GM19025 (cell line): ENCODE measurements at regions not wholly inside any gene's neighbourhood (a gene's known extent, or its start where the extent isn't known, plus 50 kb on each side); places are given as distances from the start of the nearest gene placed in this dataset.

Experiments
- ATAC-seq: cut with Tn5 transposase; IDR thresholded peaks from one replicate; pipeline ENCODE4 v1.9.1; 2021; ENCODE audit warnings: mild to moderate bottlenecking, low read depth, moderate library complexity; ENCODE audit not compliant: unreplicated experiment

- no peak for ATAC-seq
These were observed 152.8 kb downstream of the BCL11A start for GRCh38 chr2:60400462-60401246.

DNA sequence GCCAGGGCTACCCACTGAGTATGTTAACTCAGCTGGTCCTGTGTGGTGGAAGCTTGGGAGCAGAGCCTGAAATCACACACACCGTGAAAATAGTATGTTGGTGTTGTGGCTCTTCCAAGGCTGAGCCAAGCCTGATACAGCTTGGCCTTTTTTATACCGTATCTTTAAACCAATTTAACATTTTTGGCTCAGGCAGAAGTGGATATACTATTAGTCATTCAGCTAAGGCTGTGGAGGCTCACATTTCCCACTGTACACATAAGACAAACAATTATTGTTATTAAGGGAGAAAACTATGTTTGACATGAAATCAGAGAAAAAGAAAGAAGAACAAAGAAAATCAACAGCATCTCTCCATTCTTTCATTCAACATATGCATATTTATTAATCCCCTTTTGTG lies 159.0 kb downstream of the BCL11A start:
- no peak for ATAC-seq

DNA sequence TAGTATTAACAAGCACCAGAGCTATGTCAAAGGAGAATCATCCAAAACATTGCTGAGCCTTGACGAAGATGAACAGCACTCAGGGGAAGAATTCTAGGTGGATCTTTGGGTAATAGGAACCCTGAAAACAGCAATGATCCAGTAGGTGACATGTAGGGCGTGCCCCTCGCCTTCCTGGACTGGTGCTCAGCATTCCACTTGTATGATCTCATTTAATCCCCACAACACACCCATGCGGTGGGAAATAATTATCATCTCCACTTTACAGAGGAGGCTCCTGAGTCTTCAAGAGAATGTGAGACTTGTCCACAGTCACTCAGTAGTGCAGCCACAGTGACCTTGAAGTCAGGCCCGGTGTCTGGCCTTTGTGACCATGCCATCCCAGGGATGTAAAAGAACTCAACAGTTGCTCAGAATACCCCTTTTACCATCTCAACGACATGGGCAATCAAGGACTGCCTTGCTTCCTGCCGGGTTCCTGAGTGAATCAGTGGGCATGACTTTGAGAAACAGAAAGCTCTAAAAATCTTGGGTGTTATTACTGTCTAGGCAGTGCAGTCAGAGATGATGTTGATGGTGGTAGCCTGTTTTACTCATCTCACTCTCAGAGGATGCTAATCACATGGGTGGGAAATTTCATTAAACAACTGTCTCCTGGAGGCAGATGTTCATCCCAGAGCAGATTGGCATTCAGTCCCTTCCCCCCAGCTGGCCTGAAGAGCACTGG lies 161.6 kb downstream of the BCL11A start:
- ATAC-seq = no peak

DNA sequence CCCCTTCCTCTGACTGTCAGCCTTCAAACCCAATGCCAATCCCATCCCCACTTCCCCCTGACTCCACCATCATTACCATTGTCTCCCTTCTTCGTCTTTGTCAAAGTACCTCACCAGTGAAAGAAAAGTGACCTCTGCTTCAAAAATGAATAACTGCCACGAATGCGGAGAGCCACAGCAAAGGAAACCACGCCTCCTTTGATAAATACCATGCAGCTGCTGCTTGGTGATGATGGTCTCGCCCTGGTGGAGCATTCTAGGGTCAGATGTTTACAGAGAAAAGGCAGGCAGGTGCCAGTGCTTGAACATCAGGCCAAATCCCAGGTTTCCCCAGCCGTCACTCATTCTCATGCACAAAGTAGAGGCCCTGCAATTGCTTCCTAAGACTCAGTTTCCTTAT lies 162.2 kb downstream of the BCL11A start:
- no peak for ATAC-seq

DNA sequence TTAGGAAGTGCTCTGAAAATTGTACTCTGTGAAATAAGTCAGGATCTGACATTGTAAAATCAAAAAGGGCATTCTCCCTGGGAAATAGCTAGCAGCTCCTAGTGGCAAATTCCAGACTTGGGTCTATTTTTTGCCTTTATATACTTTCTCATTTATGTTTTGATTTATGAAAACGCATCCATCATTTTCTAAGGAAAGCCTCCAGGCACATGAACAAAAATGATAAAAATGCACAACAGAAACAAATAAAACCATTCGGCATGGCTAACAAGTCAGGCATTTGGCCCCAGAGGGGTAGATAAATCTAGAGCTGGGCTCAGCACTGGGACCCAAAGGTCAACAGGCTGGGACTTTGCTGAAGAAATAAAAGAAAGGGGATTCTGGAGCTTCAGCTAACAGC lies 167.0 kb downstream of the BCL11A start:
- no peak for ATAC-seq

- no peak for ATAC-seq
These were observed 167.8 kb downstream of the BCL11A start for GRCh38 chr2:60385648-60386047.

GRCh38 chr2:60383401-60384143 lies 169.9 kb downstream of the BCL11A start:
- no peak for ATAC-seq

DNA sequence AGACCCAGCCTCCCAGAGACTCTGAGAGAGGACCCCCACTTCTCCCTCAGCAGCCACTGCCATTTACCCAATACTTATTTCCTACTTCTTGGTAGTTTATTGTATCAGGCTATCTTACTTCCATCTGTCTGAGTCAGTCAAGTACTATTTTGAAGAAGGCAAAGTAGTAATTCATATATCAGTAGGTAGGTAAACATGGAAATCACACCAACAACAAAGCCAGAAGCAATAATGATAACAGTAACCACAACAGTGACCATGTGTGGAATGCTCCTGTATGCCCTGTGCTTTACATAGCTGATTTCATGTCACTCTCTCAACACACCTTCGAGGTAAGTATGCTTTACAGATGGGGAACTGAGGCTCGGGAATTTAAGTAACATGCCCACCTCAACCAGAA lies 173.0 kb downstream of the BCL11A start:
- no peak for ATAC-seq

DNA sequence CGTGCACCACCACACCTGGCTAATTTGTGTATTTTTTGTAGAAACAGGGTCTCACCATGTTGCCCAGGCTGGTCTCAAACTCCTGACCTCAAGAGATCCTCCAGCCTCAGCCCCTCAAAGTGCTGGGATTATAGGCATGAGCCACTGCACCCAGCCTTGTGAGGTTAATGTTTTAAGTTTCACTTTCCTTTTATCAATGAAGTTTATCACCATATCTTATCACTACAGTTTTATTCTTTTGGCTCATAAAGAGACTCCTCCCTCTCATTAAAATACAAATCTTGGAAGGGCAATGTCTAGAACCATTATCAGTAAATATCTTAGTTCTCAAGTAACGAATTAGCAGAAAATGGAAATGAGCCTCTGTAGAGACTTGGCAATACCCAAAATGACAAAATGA lies 173.8 kb downstream of the BCL11A start:
- ATAC-seq = no peak

- ATAC-seq = no peak
These were observed 174.2 kb downstream of the BCL11A start for GRCh38 chr2:60379216-60379615.

GRCh38 chr2:60377825-60378224 lies 175.6 kb downstream of the BCL11A start:
- ATAC-seq = no peak

- no peak for ATAC-seq
These were observed 177.2 kb downstream of the BCL11A start for GRCh38 chr2:60376252-60376651.

DNA sequence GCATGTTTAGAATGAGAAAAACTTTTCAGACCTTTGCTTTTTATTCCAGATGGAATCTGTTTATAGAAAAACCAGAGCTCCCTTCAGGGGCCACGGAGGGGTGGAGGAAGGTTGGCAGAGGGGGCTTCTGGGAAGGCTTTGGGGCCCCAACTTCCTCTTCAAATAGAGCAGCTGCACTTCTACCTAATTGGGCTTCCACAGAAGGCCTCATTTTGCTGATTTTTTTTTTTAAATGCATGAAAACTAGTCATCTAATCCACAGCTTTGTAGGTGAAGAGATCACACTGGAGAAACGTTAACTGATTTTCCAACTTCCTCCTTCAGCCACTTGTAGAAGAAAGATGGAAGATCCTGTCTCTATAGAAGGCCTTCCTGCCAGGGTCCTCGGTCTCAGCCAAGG lies 181.8 kb downstream of the BCL11A start:
- ATAC-seq = no peak

GRCh38 chr2:60371219-60371618 lies 182.2 kb downstream of the BCL11A start:
- ATAC-seq = no peak

DNA sequence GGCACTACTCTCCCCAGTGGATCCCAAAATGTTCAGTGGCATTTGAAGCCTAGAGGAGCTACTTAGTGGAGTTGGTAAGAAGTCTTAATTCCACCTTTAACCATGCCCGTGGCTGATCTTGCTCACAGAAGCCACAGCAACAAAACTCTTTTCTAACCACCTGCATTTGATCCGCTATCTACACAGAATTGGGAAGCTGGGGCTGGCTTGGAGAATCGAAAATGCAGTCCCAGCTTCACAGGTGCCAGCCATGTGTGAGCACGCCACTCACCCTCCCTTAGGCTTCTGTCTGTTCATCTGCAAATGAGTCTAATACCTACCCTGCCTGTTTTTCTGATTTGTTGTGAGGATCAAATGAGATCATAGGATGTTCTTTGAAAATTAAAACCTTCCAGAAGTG lies 182.6 kb downstream of the BCL11A start:
- no peak for ATAC-seq

- no peak for ATAC-seq
These were observed 185.0 kb downstream of the BCL11A start for GRCh38 chr2:60368456-60368855.

DNA sequence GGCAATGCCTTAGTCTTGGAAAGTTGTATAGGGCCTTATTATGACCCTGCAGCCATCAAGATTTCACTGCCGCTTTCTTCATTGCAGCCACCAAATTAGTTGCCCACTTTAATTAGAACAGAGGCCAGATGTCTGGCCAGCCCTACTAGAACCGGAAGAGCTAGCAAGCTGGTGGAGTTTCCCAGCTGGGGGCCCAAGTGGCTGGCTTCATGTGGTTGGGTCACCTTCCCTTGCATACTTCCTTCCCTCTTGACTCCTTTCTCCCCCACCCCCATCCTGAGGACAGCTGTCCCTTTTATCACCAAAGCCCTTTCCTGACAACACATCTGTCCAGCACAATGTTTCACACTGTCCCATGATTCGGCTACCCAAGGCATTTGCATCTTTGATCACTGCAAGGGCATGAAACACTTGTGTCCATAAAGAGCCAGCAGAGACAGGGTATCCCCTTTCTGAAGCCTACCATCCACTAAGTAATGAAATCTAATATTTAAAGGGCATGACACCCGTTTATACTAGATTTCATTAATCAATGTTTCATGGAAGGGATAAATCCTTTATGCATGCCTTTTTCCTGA lies 187.2 kb downstream of the BCL11A start:
- ATAC-seq = no peak

DNA sequence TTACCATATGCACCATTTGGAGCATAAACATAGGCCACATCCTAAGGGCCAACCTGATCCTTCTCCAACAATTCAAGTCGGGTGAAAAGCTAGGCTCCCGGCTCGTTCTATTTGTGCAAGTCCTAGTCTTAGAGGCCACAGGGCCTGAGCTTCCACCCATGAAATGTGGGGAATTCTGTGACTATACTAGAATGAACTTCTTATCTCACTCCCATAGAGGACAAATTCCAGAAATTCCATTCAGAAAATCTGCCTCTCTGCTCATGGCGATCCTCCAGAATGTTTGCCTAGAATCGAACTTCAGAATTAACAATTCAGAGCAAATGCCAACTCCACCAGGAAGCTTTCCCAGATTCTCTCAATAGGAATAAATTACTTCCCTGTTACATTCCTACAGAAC lies 187.9 kb downstream of the BCL11A start:
- ATAC-seq = no peak

DNA sequence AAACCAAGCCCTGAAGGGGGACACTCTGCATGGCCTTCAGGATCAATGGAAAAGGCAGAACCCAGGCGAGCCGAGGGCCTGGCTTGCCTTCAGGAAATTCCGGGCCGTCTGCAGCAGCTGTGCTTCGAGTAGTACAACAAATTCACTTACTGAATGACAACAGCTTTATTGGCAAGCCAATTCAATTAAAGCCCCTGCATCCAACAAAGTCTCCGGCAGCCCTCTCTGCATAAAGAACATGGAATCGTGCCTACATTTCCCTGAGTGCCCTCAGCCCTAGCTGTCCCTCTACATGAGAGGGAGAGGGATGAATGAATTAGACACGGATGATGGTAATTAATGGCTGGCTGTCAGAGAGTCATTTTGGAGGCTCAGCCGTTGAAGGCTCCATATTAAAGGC lies 189.0 kb downstream of the BCL11A start:
- ATAC-seq = no peak

- no peak for ATAC-seq
These were observed 192.0 kb downstream of the BCL11A start for GRCh38 chr2:60361498-60361897.

- ATAC-seq = no peak
These were observed 193.9 kb downstream of the BCL11A start for GRCh38 chr2:60359569-60359968.
